Femur (tissue), 1 donor: ENCODE measurements at regions not wholly inside any gene's neighbourhood (a gene's known extent, or its start where the extent isn't known, plus 50 kb on each side); places are given as distances from the start of the nearest gene placed in this dataset.
A peak's percentile ranks its signal among the peaks of the same experiment; 100 is the strongest.
"Not testable (repeated sequence)": the region's sequence is repeated elsewhere in the genome, so short reads cannot be mapped to it uniquely, and the experiment has no call there.

Experiments
- DNase-seq: peaks from one replicate; pipeline ENCODE4 v3.0.0-alpha.2; 2017

DNA sequence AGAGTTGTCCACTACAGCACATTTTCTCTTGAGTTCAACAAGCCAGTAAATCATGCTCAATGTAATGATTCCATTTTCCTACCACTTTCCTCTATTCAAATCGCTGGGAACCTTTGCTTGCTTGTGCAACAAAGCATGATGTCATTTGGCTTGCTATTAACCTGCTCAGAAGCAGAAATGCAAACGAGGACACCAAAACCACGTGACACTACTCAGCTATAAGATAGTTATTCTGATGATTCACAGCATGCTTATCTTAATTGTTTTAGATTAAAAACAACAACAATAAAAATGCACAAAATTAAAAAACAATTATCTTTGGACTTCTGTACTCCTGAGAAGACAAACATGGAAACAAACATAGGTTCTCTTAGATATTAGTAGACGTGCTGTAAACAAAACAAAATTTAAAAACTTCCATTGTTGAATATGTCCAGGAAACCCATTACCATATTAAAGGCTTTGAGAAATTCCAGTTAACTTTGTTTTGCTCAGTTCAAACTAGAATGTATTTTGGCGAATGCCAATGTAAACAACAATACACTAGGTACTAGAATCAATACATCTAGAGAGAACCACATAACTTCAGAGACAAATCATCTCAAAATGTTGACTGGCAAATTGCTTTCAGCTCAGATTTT, 77.5 kb upstream of the KRAS start:
- no peak for DNase-seq

DNA sequence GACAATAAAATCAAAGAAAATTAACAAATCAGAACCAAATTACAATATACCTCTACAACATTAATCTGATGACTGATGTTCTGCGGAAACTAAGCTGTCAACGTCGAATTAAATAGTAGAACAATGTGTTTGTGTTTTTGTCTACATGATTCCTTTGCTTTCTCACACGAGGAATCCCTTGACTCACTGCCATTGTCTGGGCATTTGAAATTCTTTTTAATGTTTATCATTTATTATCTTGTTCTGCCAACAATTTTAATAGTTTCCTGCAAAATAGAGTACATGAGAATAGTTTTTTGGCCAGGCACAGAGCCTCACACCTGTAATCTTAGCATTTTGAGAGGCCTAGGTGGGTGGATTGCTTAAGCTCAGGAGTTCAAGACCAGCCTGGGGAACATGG, 76.6 kb upstream of the KRAS start:
- no peak for DNase-seq

DNA sequence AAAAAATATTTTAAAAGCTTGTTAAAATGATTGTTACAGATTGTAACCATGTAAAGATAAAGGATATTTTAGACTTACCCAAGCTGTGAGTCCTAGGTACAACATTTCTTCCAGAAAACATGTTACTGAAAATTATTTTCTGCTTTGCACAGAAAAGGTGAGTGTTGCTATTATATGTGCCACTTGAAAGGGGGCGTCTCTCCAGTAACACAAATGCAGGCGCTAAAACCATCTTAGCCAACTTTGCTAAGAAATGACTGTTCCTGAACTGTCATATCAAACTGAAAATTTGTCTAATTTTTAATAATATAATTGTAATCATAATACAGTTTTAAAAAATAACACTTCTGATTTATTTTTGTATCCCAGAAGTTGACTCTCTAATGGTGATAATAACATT, 75.6 kb upstream of the KRAS start:
- DNase-seq, result no peak

DNA sequence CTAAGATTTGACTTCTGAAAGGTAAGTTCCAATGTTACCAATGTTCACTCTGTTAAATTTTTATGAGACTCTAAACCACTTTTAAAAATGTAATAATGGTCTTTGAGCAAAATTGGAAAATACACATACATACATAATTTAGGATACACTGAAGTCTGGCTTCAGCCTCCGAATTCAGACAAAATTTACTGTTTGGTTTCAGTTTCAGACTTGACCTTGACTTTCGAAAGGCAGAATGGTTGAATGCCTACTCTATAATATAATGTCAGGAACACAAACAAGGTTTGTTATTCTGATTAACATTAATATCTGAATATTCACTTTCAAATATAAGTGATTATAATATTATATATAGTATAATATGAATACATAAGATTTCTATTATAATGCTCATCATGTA, 74.1 kb upstream of the KRAS start:
- DNase-seq, result no peak

DNA sequence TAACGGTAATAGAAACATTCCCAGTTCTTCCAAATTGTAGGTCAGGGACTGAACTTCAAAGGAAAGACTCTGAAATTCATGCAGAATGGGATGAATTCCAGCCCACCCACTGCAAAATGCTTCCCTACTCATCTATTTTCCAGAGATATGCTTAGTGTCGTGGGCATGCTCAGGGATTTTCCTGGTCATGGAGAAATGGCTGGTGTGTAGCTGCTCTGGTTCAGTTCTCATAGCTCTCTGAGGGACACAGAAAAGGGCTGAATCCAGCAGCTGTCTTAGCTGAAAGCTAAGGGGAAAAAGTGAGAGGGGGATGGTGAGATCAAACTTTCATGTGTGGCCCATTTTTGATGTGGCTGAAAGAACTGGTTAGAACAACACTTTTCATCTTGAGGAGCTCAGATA, 72.9 kb upstream of the KRAS start:
- peak; percentile 32 for DNase-seq

DNA sequence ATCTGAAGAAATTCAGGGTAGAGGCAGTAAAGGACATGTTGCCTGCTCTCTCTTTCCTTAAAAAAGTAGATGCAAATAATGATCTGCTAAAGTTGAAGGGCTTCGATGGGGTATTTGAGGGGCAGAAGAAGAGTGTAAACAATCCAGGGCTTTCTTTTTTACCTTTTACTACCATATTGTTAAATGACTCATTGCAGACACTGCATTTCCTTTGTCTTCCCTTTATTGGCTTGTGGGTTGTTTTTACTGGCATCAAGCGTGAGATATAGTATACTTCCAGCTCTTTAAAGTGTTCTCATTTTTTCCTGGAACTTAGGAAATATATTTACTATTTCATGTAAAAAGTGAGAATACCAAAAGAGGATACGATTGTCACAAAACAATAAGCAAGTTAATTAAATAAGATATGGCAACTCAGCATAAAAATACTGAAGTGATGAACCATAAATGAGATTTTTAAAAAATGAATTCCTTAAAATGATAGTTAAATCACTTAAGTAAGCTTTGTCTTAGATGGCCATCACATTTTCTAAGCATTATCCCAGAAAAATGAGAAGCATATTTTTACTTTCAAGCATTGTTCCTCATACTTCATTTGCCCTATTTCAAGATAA, 72.3 kb upstream of the KRAS start:
- DNase-seq, result no peak

DNA sequence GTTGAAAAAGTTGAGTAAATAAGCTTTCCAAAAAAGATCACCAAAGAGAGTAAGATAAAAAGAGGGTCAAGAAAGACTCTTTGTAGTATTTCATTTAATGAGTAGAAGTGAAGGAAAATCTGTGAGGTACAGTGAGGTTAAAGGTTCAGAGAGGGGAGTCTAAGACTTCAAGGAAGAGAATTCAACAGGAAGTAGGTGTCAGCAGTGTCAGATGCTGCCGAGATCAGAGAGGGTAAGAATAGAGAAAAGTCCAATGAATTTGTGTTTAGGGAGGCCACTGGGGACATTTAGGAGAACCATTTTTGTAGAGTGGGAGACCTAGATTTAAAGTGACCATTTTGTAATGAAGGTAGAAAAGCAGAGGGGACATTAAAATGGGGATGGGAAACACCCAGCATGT, 71.6 kb upstream of the KRAS start:
- no peak for DNase-seq

DNA sequence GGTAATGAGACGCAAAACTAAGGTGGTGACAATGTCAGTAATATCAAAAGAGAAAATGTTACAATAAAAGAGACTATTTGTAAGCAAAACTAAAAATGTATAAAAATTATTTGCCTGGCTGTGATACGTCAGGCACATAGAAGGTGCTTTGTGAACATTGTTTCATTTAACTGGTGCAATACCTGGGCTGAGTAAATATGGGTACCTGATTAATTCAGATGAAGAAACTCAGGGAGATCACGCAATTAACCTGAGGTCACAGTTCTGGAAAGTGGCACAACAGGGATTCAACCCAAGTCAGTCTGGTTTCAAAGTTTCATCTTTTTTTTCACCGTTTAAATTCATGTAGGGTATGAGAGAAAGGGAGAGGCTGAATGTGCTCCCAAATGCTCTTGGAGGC, 71.0 kb upstream of the KRAS start:
- DNase-seq, result no peak

DNA sequence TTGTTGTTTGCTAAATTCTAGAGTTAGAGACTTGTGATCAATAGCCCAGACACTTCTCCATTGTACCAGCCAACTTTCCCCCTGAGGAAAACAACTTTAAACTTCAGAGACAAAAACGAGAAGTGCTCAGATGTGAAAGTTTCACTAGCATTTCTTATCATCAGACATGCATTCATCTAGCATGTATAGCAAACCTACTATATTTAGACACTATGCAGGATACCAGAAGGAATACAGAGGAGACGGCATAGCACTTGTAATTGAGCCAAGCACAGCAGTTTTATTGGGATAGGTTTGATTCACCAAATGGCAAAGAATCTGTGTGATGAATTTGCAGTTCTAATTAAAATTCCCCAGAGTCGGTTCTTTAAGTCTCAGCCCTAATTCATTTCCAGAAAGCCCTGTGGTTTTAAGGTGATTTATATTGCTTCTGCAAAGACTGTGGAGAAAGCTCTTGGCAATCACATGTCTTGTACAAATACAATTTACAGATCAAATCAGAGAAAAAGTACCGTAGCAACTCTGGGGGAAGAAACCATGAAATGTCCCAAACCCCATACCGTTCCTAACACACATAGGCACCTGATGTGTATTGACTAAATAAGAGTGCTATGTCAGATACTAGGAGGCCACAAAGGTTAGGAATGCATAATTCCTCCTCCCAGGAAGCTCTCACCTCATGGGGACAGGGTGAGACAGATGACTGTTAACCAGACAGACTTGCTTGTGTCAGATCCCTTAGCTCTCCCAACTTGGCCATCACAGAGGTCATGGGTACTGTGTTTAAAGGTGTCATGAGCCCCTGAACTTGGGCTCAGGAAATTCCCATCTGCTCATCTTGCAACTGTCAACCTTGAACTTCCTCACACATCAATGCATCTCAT, 69.6 kb upstream of the KRAS start:
- DNase-seq, result no peak

DNA sequence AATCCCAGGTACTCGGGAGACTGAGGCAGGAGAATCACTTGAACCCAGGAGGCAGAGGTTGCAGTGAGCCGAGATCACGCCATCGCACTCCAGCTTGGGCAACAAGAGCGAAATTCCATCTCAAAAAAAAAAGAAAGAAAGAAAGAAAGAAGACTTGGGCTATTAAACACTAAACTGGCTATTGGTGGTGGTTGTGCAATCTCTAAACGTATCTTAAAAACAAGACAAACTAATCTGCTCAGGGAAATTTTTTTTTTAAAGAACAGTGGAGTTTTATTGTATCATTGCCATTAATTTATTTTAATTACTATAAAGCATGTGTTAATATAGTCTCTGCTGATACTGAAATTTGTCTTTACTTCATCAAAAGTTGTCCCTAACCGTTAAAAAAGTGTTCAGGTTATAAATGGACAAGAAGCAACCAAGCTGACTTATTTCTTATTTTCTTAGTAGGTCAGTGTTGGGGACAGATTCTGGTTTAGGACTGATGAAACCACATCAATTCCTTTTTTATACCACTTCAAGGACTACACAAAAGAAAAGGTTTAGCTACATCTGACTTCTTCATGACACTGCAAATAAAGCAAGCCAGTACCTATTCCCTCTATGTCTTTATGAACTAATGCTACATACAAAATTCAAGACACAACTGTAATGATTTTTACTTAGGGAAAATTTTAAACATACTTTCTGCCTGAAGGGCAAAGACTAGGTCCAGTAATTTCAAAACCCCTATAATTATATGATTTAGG, 68.7 kb upstream of the KRAS start:
- DNase-seq, result no peak

DNA sequence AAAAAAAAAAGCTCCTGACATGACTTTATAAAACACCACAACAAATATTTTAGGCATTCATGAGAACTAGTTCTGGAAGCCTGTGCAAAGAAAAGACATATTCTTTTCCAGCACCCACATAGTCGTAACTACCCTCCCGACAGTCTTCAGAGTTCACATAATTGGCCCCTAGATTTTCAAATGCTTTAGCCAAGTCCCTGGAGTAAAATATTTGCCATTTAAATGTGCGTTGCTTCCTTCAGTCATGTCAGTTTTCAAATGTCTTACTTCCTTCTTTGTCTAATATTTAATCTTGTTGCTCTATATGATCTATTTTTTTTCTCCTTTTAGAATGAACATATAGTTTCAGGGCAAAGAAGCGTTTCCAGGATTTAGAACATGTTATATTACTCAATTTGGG, 66.8 kb upstream of the KRAS start:
- no peak for DNase-seq

DNA sequence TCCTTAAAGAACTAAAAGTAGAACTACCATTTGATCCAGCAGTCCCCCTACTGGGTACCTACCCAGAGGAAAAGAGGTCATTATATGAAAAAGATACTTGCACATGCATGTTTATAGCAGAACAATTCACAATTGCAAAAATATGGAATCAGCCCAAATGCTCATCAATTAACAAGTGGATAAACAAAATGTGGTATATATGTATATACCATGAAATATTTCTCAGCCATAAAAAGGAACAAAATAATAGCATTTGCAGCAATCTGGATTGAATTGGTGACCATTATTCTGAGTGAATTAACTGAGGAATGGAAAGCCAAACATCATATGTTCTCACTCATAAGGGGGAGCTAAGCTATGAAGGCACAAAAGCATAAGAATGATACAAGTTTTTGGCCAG, 64.7 kb upstream of the KRAS start:
- no peak for DNase-seq

DNA sequence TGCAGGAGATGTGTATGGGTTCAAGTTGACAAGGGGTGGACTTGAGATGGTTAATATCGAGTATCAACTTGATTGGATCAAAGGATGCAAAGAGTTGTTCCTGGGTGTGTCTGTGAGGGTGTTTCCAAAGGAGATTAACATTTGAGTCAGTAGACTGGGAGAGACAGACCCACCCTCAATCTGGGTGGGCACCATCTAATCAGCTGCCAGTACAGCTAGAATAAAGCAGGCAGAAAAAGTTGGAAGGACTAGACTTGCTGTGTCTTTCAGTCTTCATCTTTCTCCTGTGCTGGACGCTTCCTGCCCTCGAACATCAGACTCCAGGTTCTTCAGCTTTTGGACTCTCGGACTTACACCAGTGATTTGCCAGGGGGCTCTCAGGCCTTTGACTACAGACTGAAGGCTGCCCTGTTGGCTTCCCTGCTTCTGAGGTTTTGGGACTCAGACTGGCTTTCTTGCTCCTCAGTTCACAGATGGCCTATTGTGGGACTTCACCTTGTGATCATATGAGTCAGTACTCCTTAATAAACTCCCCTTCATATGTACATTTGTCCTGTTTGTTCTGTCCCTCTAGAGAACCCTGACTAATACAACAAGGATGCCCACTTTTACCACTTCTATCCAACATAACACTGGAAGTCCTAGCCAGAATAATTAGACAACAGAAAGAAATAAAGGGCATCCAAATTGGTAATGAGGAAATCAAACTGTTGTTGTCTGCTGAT, 62.7 kb upstream of the KRAS start:
- DNase-seq, result not testable (repeated sequence)

DNA sequence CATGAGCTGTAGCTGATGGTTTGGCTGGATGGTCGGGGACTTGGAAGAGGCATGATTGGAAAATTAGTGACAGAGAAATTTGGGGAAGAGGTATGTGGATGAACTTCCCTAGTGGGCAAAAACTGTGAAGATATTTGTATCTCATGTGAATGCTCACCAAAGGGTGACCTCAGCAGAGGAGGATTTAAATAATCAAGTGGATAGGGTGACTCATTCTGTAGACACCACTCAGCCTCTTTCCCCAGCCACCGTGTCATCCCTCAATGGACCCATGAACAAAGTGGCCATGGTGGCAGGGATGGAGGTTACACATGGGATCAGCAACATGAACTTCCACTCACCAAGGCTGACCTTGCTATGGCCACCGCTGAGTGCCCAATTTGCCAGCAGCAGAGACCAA, 60.8 kb upstream of the KRAS start:
- no peak for DNase-seq

DNA sequence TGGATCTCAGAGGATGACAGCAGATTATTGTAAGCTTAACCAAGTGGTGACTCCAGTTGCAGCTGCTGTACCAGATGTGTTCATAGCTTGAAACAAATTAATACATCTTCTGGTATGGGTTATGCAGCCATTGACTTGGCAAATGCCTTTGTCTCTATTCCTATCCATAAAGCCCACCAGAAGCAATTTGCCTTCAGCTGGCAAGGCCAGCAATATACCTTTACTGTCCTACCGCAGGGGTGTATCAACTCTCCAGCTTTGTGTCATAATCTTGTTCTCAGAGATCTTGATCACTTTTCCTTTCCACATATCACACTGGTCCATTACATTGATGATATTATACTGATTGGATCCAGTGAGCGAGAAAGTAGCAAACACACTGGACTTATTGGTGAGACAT, 59.3 kb upstream of the KRAS start:
- not testable (repeated sequence) for DNase-seq

DNA sequence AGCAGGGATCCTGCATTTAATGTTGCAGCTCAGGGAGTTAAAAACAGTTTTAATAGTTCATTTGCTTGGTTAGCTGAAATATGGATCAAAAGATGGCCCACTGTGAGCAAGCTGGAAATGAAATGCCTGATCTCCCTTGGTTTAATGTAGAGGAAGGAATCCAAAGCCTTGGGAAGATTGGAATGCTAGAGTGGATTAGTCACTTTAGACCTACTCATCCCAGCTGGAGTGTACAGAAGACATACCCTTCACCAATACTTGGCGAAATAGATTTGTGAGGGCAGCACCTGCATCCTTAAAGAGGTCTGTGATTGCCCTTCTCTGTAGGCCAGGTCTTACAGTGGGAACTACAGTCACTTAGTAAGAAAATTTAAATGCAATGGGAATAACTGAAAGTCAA, 58.0 kb upstream of the KRAS start:
- DNase-seq, result no peak

DNA sequence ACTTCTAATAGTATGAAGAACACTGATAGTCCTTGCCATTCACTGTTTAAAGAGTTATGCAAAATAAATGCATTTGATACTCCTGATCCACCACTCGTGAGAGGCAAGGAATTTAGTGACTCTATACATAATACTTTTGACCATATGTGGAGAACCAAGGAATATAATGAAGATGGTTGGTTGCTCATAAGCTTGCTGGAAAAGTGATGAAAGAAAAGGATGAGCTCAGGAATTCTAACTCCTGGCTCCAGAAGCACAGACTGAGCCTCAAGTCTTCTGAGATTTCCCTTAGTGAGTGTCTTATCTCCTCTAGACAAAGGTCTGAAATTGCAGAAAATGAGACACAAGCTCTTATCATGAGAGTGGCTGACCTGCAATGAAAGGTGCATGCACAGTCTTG, 57.1 kb upstream of the KRAS start:
- no peak for DNase-seq

DNA sequence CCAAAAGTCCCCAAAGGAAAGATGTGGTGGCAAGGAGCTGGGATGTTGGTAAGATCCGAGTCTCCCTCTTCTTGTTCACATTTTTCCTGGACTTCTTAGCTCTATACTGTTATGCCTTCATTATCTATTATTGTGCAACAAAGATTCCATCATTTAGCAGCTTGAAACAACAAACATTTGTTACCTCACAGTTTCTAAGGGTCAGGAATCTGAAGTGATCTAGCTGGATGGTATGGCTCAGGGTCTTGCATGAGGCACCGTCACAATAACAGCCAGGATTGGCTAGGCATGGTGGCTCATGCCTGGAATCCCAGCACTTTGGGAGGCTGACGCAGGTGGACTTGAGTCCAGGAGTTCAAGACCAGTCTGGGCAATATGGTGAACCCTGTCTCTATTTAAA, 51.1 kb upstream of the KRAS start:
- no peak for DNase-seq
